WTC11 (cell line): ENCODE measurements at regions not wholly inside any gene's neighbourhood (a gene's known extent, or its start where the extent isn't known, plus 50 kb on each side); places are given as distances from the start of the nearest gene placed in this dataset.

ENCODE experiments used
- ATAC-seq: fragments of 200-7000 bp; cut with Tn5 transposase; 2 replicates; pipeline ENCODE4 v1.10.0; 2021; ENCODE audit warnings: mild to moderate bottlenecking, moderate library complexity
- CTCF ChIA-PET: fragments of 300-600 bp; sonication (Branson Sonifier 250); formaldehyde crosslinking; loops from one replicate; lab custom pipeline; 2021; ENCODE audit warnings: antibody characterized with exemption; lab: Charles Lee
- POLR2A ChIA-PET: fragments of 350-600 bp; sonication (Branson Sonifier 250); formaldehyde crosslinking; loops from one replicate; lab custom pipeline; 2021; ENCODE audit warnings: antibody characterized with exemption; lab: Charles Lee
- DNase-seq: peaks from one replicate; pipeline ENCODE4 v3.0.0; 2021; ENCODE audit warnings: low spot score
- H3K27ac Mint-ChIP-seq: 2 replicates; pipeline ENCODE4 v1.8.0; 2021; ENCODE audit warnings: mixed read lengths
- H3K27me3 Mint-ChIP-seq: 2 replicates; pipeline ENCODE4 v1.8.0; 2021; ENCODE audit warnings: low read depth, mild to moderate bottlenecking, moderate library complexity, mixed read lengths
- H3K36me3 Mint-ChIP-seq: 2 replicates; pipeline ENCODE4 v1.8.0; 2021; ENCODE audit warnings: mixed read lengths
- H3K4me1 Mint-ChIP-seq: 2 replicates; pipeline ENCODE4 v1.8.0; 2022; ENCODE audit warnings: mixed read lengths
- H3K4me3 Mint-ChIP-seq: 2 replicates; pipeline ENCODE4 v1.8.0; 2021; ENCODE audit warnings: mild to moderate bottlenecking, moderate library complexity, mixed read lengths
- H3K9me3 Mint-ChIP-seq: 2 replicates; pipeline ENCODE4 v1.8.0; 2021; ENCODE audit warnings: mixed read lengths
- ARID4B ChIP-seq: sonication (generic); formaldehyde crosslinking; IDR thresholded peaks from 2 replicates; pipeline ENCODE4 v1.8.0; 2023; ENCODE audit warnings: missing genetic modification reagents, mild to moderate bottlenecking, borderline replicate concordance
- ATF2 ChIP-seq: sonication (generic); formaldehyde crosslinking; IDR thresholded peaks from 2 replicates; pipeline ENCODE4 v1.8.1; 2022; ENCODE audit warnings: low read depth, missing genetic modification reagents, borderline replicate concordance
- ATF3 ChIP-seq: sonication (generic); formaldehyde crosslinking; conservative IDR thresholded peaks from 2 replicates; pipeline ENCODE4 v1.8.1; 2022; ENCODE audit warnings: mild to moderate bottlenecking, missing genetic modification reagents
- ATF6 ChIP-seq: sonication (generic); formaldehyde crosslinking; IDR thresholded peaks from 2 replicates; pipeline ENCODE4 v1.8.1; 2023; ENCODE audit warnings: mild to moderate bottlenecking, missing genetic modification reagents
- E2F5 ChIP-seq: sonication (generic); formaldehyde crosslinking; IDR thresholded peaks from 2 replicates; pipeline ENCODE4 v1.8.1; 2022; ENCODE audit warnings: mild to moderate bottlenecking, moderate library complexity, missing genetic modification reagents
- FOXJ3 ChIP-seq: sonication (generic); formaldehyde crosslinking; IDR thresholded peaks from 2 replicates; pipeline ENCODE4 v1.9.0; 2021; ENCODE audit warnings: missing genetic modification reagents, mild to moderate bottlenecking, borderline replicate concordance
- FOXK1 ChIP-seq: sonication (generic); formaldehyde crosslinking; IDR thresholded peaks from 2 replicates; pipeline ENCODE4 v1.8.0; 2022; ENCODE audit warnings: mild to moderate bottlenecking, moderate library complexity, missing genetic modification reagents
- MYBL2 ChIP-seq: sonication (generic); formaldehyde crosslinking; IDR thresholded peaks from 2 replicates; pipeline ENCODE4 v1.8.1; 2023; ENCODE audit warnings: mild to moderate bottlenecking, moderate library complexity, missing genetic modification reagents
- PRRX2 ChIP-seq: fragments of 250-450 bp; sonication (Bioruptor Pico); IDR thresholded peaks from 2 replicates; pipeline ENCODE4 v1.8.0; 2021; ENCODE audit warnings: mild to moderate bottlenecking
- RELA ChIP-seq: sonication (generic); formaldehyde crosslinking; IDR thresholded peaks from 2 replicates; pipeline ENCODE4 v1.8.1; 2022; ENCODE audit warnings: missing genetic modification reagents, mild to moderate bottlenecking, borderline replicate concordance
- ZNF423 ChIP-seq: fragments of 250-450 bp; sonication (Bioruptor Pico); IDR thresholded peaks from 2 replicates; pipeline ENCODE4 v2.1.2; 2022; ENCODE audit warnings: mild to moderate bottlenecking, moderate library complexity
- ZNF425 ChIP-seq: fragments of 250-450 bp; sonication (Bioruptor Pico); conservative IDR thresholded peaks from 2 replicates; pipeline ENCODE4 v1.9.0; 2021; ENCODE audit warnings: mild to moderate bottlenecking
- ZSCAN18 ChIP-seq: fragments of 250-450 bp; sonication (Bioruptor Pico); IDR thresholded peaks from 2 replicates; pipeline ENCODE4 v2.1.2; 2022; ENCODE audit warnings: mild to moderate bottlenecking, moderate library complexity

GRCh38 chr5:135249658-135250057 lies 149.4 kb downstream of the MACROH2A1 start (continued):
- no peak for TF ChIP-seq ATF2 (CRISPR knock-in tag)

- Mint-ChIP-seq H3K27me3 (no peaks in the 10 kb centered on the region), H3K4me1 (0 out of 2 replicates have a peak, but pooled peaks cover 5% of the 10 kb centered on the region), H3K27ac (no peak overlapping the region), H3K36me3 (no peaks in the 10 kb centered on the region), H3K4me3 (no peak overlapping the region), H3K9me3 (peaks cover 14% of the 10 kb centered on the region)
- DNase-seq (no peak), ATAC-seq (no peak)
- POLR2A ChIA-PET, result no interaction called here
- no peak for TF ChIP-seq ARID4B (CRISPR knock-in tag)
- no peak for TF ChIP-seq ZNF425 (CRISPR knock-in tag)
- no peak for TF ChIP-seq PRRX2
- no peak for TF ChIP-seq ATF3
- CTCF ChIA-PET, result no interaction called here
These were observed 150.2 kb downstream of the MACROH2A1 start for GRCh38 chr5:135248801-135249231.

- Mint-ChIP-seq H3K27ac (no peak overlapping the region), H3K36me3 (no peaks in the 10 kb centered on the region), H3K4me1 (0 out of 2 replicates have a peak, but pooled peaks cover 5% of the 10 kb centered on the region), H3K4me3 (no peak overlapping the region)
- CTCF ChIA-PET, result interaction anchor here (0.7 to 1.6 kb wide), 2 partner anchors 42 to 44 kb away, joined by 3 to 4 read pairs; no protein-coding TSS in a partner anchor
- POLR2A ChIA-PET, result no interaction called here
- TF ChIP-seq E2F5 (CRISPR knock-in tag), result no peak
- no peak for TF ChIP-seq ZNF423 (CRISPR knock-in tag)
- no peak for TF ChIP-seq ZSCAN18 (CRISPR knock-in tag)
- no peak for TF ChIP-seq RELA (CRISPR knock-in tag)
- TF ChIP-seq FOXJ3 (CRISPR knock-in tag), result no peak
- TF ChIP-seq ATF6 (CRISPR knock-in tag), result no peak
- TF ChIP-seq FOXK1 (CRISPR knock-in tag), result no peak
- no peak for TF ChIP-seq MYBL2 (CRISPR knock-in tag)
- TF ChIP-seq, all 79 proteins: peak for 0
- Mint-ChIP-seq H3K27me3 (no peaks in the 10 kb centered on the region), H3K9me3 (peaks cover 13% of the 10 kb centered on the region)
- DNase-seq, result no peak
- peak; percentile 62; the same call in 1 of the 2 replicates for ATAC-seq
These were observed 151.9 kb downstream of the MACROH2A1 start for GRCh38 chr5:135246923-135247795.
